HepG2 (cell line): ENCODE measurements at regions not wholly inside any gene's neighbourhood (a gene's known extent, or its start where the extent isn't known, plus 50 kb on each side); places are given as distances from the start of the nearest gene placed in this dataset.

Source experiments
- ARID3A ChIP-seq: IDR thresholded peaks from 2 replicates; pipeline ENCODE4 v1.6.1; 2012; ENCODE audit warnings: low read depth, low read length, improper control_type of control experiment
- ARID5B ChIP-seq: IDR thresholded peaks from 2 replicates; pipeline ENCODE4 v1.4.0; 2020; ENCODE audit warnings: mild to moderate bottlenecking, missing genetic modification reagents
- ETV5 ChIP-seq: IDR thresholded peaks from 2 replicates; pipeline ENCODE4 v1.6.1; 2018; ENCODE audit warnings: missing biosample characterization, missing genetic modification reagents, inconsistent platforms, borderline replicate concordance
- MED13 ChIP-seq: sonication (generic); formaldehyde crosslinking; IDR thresholded peaks from 2 replicates; pipeline ENCODE4 v1.5.0; 2020; ENCODE audit warnings: missing genetic modification reagents
- MEIS2 ChIP-seq: sonication (generic); formaldehyde crosslinking; IDR thresholded peaks from 2 replicates; pipeline ENCODE4 v1.9.0; 2021; ENCODE audit warnings: mild to moderate bottlenecking, missing genetic modification reagents
- TFDP1 ChIP-seq: IDR thresholded peaks from 2 replicates; pipeline ENCODE4 v1.6.1; 2016; ENCODE audit warnings: missing compliant biosample characterization, missing genetic modification reagents, borderline replicate concordance
- TRAFD1 ChIP-seq: sonication (generic); formaldehyde crosslinking; IDR thresholded peaks from 2 replicates; pipeline ENCODE4 v1.5.1; 2020; ENCODE audit warnings: missing genetic modification reagents, mild to moderate bottlenecking, borderline replicate concordance
- ZBTB46 ChIP-seq: sonication (generic); formaldehyde crosslinking; IDR thresholded peaks from 2 replicates; pipeline ENCODE4 v1.4.0; 2020; ENCODE audit warnings: mild to moderate bottlenecking, missing genetic modification reagents, borderline replicate concordance
- ZBTB7B ChIP-seq: sonication (generic); formaldehyde crosslinking; IDR thresholded peaks from 2 replicates; pipeline ENCODE4 v1.4.0; 2020; ENCODE audit warnings: missing genetic modification reagents
- ZGPAT ChIP-seq: IDR thresholded peaks from 2 replicates; pipeline ENCODE4 v1.6.1; 2016; ENCODE audit warnings: mild to moderate bottlenecking
- ZNF12 ChIP-seq: sonication (generic); formaldehyde crosslinking; IDR thresholded peaks from 2 replicates; pipeline ENCODE4 v1.5.0; 2020; ENCODE audit warnings: missing genetic modification reagents
- ZNF280D ChIP-seq: sonication (generic); formaldehyde crosslinking; IDR thresholded peaks from 2 replicates; pipeline ENCODE4 v1.5.1; 2020; ENCODE audit warnings: mild to moderate bottlenecking, missing genetic modification reagents
- ZNF816 ChIP-seq: sonication (generic); formaldehyde crosslinking; IDR thresholded peaks from 2 replicates; pipeline ENCODE4 v1.8.0; 2022; ENCODE audit warnings: missing genetic modification reagents, mild to moderate bottlenecking, borderline replicate concordance
- ZNF83 ChIP-seq: sonication (generic); formaldehyde crosslinking; IDR thresholded peaks from 2 replicates; pipeline ENCODE4 v1.4.0; 2020; ENCODE audit warnings: missing genetic modification reagents, mild to moderate bottlenecking, borderline replicate concordance

- TF ChIP-seq ZBTB46, result no peak
- no peak for TF ChIP-seq ZNF280D (CRISPR knock-in tag)
- TF ChIP-seq ARID3A, result peak; percentile 90
- TF ChIP-seq TFDP1 (CRISPR knock-in tag), result no peak
- peak; percentile 22; the same call in 1 of the 2 replicates for TF ChIP-seq ZNF12
- no peak for TF ChIP-seq MED13 (CRISPR knock-in tag)
- TF ChIP-seq ARID5B (CRISPR knock-in tag), result peak; percentile 88
- no peak for TF ChIP-seq ZBTB7B (CRISPR knock-in tag)
- TF ChIP-seq ETV5, result peak; percentile 67; the same call in 1 of the 2 replicates
- TF ChIP-seq TRAFD1 (CRISPR knock-in tag), result no peak
- TF ChIP-seq ZNF816 (CRISPR knock-in tag), result no peak
- no peak for TF ChIP-seq ZNF83 (CRISPR knock-in tag)
- no peak for TF ChIP-seq MEIS2
- peak; percentile 46; the same call in 1 of the 2 replicates for TF ChIP-seq ZGPAT (CRISPR knock-in tag)
These were observed 128.7 kb upstream of the SLC10A2 start (continued) for GRCh38 chr13:103194871-103195270.
